ENCODE measurements at regions not wholly inside any gene's neighbourhood (a gene's known extent, or its start where the extent isn't known, plus 50 kb on each side); places are given as distances from the start of the nearest gene placed in this dataset.

DNA sequence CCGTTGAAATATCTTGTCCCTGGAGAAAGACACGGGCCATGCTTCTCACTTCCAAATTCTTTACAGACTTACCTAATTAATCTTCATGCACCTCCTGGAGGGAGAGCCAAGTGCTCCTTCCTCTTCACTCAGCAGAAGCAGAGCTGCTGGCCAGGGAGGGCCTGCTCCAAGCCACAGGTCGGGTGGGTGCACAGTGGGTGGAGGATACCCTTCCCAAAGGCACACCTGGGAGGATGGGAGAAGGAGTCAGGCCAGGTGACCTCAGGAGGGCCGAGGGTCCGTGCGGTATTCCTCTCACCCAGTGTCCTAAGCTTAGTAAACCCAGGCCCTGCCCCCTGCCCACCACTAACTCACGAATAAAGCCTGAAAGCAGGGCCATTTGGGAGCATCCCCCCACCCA is 171.3 kb upstream of the RPL38 start:
- no peak overlapping the region for H3K27ac ChIP-seq
- TF ChIP-seq, protein P1, sequence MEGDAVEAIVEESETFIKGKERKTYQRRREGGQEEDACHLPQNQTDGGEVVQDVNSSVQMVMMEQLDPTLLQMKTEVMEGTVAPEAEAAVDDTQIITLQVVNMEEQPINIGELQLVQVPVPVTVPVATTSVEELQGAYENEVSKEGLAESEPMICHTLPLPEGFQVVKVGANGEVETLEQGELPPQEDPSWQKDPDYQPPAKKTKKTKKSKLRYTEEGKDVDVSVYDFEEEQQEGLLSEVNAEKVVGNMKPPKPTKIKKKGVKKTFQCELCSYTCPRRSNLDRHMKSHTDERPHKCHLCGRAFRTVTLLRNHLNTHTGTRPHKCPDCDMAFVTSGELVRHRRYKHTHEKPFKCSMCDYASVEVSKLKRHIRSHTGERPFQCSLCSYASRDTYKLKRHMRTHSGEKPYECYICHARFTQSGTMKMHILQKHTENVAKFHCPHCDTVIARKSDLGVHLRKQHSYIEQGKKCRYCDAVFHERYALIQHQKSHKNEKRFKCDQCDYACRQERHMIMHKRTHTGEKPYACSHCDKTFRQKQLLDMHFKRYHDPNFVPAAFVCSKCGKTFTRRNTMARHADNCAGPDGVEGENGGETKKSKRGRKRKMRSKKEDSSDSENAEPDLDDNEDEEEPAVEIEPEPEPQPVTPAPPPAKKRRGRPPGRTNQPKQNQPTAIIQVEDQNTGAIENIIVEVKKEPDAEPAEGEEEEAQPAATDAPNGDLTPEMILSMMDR (conservative IDR thresholded peaks at IDR 0.05): no peak

DNA sequence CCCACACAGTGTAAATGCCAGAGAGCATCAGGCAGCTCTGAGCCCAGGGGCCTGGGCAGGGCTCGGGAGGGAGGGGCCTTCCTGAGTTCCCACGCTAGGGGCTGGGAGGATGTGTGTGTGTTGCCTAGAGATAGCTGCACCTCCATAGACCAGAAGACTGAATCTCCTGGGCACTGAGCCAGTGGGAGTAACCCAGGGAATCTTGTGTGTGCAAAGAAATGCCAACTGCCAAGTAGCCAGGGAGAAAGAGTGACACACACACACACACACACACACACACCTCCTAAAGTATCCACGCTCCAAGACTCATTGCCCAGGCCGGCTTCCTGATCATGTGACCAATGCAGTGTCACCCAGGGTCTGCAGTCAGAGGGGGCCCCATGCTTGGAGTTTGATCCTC is 166.2 kb upstream of the RPL38 start:
- TF ChIP-seq, protein P1 (conservative IDR thresholded peaks at IDR 0.05): no peak
- H3K27ac ChIP-seq: peak overlapping the region; percentile 16; the same call in 1 of the 2 replicates

DNA sequence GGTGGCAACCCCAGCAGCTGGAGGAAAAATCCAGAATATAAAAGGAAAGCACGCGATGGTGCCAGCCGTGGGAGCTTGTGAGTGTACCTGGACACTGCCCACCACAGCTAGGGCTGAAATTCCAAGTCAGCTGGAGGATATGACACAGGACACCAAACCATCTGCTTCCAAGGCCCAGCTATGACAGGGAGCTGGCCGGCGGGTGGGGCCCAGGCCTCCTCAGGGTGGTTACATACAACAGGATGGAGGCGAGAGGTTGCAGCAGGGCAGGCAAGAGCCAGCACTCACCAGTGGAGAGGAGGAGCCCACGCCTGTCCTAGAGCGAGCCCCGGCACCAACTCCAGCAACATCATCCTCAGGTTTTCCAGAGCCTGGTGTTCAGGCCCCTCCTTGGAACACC is 163.2 kb upstream of the RPL38 start:
- TF ChIP-seq, protein P1 (conservative IDR thresholded peaks at IDR 0.05): no peak
- H3K27ac ChIP-seq: no peak overlapping the region

DNA sequence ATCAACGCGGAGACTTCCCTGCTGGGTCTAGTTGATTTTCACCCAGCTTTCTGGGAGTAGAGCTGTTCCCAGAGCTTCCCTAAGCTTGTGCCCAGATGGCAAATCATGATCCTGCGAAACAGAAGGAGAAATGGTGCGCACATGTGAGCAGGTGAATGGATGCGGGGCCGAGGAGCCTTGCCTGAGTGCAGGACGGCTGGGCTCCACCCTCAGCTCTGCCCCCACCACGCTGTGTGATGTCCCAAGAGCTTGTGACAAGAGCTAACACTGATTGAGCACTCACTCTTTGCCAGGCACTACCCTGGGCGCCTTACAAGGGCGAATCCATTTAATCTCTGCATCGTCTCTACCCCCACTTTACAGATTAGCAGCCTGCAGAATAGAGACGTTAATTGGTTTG is 162.7 kb upstream of the RPL38 start:
- no peak overlapping the region for H3K27ac ChIP-seq
- TF ChIP-seq, protein P1 (conservative IDR thresholded peaks at IDR 0.05): no peak

DNA sequence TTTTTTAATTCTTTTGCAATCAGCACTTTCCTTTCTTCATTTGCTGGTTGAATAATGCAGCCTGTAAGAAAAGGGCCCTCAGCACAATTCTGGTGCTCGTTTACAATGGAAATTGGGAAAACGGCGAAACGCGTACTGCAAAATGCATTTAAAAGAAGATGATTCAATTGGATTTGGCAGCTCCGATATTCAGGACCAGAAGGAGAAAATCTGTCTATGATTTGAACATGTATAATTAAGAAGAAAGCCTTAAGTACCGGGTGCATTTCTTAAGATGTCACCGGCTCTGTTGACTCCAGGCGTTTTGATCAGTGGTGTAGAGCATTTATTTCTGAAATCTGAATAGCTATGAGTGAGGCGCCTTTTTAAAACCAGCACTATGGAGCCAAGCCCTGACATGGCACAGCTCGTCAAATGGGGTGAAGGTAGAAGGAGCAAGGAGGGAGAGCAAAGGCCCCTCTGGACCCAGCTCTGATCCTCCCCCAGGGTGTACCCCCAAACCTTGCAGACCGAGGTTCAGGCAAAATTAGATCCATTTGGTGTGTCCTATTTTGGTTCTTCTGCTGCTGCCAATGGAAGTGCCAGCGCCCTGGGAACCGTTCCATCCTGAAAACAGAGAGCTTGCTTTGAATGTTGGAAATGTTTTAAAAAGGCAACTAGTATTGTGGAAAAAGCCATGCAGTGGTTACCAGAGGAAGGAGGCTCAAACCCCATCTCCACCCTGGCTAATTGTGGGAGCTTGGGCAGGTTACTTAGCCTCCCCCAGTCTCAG is 161.4 kb upstream of the RPL38 start:
- no peak overlapping the region for H3K27ac ChIP-seq

DNA sequence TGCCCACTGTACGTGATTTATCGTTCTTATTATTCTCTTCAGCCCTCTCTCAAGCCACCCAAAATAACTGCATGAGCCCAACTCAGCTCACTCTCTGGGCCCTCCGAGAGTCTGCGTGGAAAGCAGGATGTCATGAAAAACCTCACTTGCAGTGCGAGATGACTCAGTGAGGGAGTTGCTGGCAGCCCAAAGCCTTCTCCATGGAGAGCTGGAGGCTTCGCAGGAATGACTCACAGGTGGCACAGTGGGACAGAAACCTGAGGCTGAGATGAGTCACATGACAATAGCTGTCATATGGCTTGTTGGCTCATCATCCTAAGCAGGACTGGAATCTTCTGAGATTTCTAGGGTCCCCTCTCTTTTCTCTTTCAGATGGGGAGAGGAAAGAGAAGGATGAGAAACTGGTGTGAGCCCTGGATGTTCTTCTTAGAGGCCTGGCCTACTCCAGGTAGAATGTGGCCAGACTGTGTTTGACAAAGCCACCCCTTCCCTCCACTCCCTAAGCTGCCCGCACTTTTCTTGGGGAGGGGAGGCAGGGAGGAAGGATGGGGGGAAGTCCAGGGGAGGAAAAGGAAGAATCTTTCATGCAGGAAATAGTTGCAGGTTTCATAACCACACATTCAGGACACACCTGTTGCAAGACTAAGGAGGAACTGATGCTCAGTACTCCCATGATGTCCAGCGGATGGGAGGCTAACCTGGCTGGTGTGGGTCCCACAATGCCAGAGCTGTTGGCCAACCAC is 160.6 kb upstream of the RPL38 start:
- TF ChIP-seq, protein P1 (conservative IDR thresholded peaks at IDR 0.05): no peak
- no peak overlapping the region for H3K27ac ChIP-seq

More for the DNA sequence above, 161.4 kb upstream of the RPL38 start:
- TF ChIP-seq, protein P1 (conservative IDR thresholded peaks at IDR 0.05): no peak

DNA sequence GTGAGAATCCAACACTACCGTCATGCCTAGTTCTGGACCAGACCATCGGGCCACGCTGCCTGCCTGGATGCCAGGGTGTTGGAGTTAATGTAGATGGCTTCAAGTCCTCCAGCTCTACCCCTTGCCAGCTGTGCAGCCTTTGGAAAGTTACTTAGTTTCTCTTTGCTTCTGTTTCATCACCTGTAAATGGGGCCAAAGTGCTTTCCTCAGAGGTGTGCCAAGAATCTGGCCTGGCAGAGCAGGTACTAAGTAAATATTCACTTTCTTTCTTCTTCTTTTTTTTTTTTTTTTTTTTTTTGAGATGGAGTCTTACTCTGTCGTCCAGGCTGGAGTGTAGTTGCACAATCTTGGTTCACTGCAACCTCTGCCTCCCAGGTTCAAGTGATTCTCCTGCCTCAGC is 159.5 kb upstream of the RPL38 start:
- TF ChIP-seq, protein P1 (conservative IDR thresholded peaks at IDR 0.05): no peak
- 0 out of 2 replicates have a peak overlapping the region, but pooled peaks have one; percentile 14 for H3K27ac ChIP-seq
